KMS-11 (cell line): ENCODE measurements at regions not wholly inside any gene's neighbourhood (a gene's known extent, or its start where the extent isn't known, plus 50 kb on each side); places are given as distances from the start of the nearest gene placed in this dataset.

Experiments
- H2AFZ ChIP-seq: fragments of 200-600 bp; sonication (generic); 2 replicates; pipeline ENCODE4 v1.6.1; 2016; ENCODE audit warnings: antibody characterized with exemption, mixed run types, low read depth
- H3K27ac ChIP-seq: fragments of 200-600 bp; sonication (generic); 2 replicates; pipeline ENCODE4 v1.6.1; 2016; ENCODE audit warnings: mild to moderate bottlenecking, mixed run types
- H3K27me3 ChIP-seq: fragments of 200-600 bp; sonication (generic); 2 replicates; pipeline ENCODE4 v1.6.1; 2017; ENCODE audit warnings: mild to moderate bottlenecking, low read depth, mixed run types, moderate library complexity; ENCODE audit not compliant: insufficient read depth
- H3K36me3 ChIP-seq: fragments of 200-600 bp; sonication (generic); 2 replicates; pipeline ENCODE4 v1.6.1; 2017; ENCODE audit warnings: mild to moderate bottlenecking, mixed run types; ENCODE audit not compliant: insufficient read depth
- H3K4me1 ChIP-seq: fragments of 200-600 bp; sonication (generic); 2 replicates; pipeline ENCODE4 v1.6.1; 2016; ENCODE audit warnings: mild to moderate bottlenecking, low read depth, mixed run types; ENCODE audit not compliant: poor library complexity, severe bottlenecking
- H3K4me2 ChIP-seq: fragments of 200-600 bp; sonication (generic); 2 replicates; pipeline ENCODE4 v1.7.0; 2016; ENCODE audit warnings: mild to moderate bottlenecking, mixed run types
- H3K4me3 ChIP-seq: fragments of 200-600 bp; sonication (generic); IDR thresholded peaks from 2 replicates; pipeline ENCODE4 v1.6.1; 2017; ENCODE audit warnings: low read depth, low read length, mixed read lengths; ENCODE audit not compliant: insufficient read depth
- H3K79me2 ChIP-seq: fragments of 200-600 bp; sonication (generic); 2 replicates; pipeline ENCODE4 v1.6.1; 2016; ENCODE audit warnings: low read depth, mixed run types; ENCODE audit not compliant: insufficient read depth
- H3K9ac ChIP-seq: fragments of 200-600 bp; sonication (generic); 2 replicates; pipeline ENCODE4 v1.6.1; 2016; ENCODE audit warnings: mild to moderate bottlenecking, mixed run types
- H4K20me1 ChIP-seq: fragments of 200-600 bp; sonication (generic); 2 replicates; pipeline ENCODE4 v1.6.1; 2016; ENCODE audit warnings: mild to moderate bottlenecking, mixed run types; ENCODE audit not compliant: insufficient read depth
- TF ChIP-seq, protein P1 (sequence below): fragments of 200-600 bp; sonication (generic); conservative IDR thresholded peaks from 2 replicates; pipeline ENCODE4 v1.6.1; 2017; ENCODE audit warnings: low read depth, mild to moderate bottlenecking, antibody characterized with exemption, low read length, moderate library complexity, mixed read lengths

DNA sequence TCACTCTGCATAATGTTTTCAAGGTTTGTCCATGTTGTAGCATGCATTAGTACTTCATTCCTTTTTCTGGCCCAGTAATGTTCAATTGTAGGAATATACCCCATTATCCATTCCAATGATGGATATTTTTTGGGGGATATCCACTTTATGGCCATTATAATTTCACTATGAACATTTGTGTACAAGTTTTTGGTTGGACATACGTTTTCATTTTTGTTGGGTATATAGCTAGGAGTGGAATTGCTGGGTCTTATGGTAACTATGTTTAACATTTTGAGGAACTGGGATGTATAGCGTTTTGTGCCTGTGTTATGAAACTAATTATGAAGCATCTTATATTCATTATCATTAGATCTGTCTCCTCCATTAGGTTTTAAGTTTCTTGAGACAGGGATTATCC lies 191.6 kb downstream of the TM9SF2 start:
- no peak overlapping the region for H3K4me3 ChIP-seq
- H3K79me2 ChIP-seq, result no peaks in the 10 kb centered on the region
- no peak overlapping the region for H3K9ac ChIP-seq
- no peaks in the 10 kb centered on the region for H3K27me3 ChIP-seq
- no peaks in the 10 kb centered on the region for H3K36me3 ChIP-seq
- no peaks in the 10 kb centered on the region for H3K4me1 ChIP-seq
- H4K20me1 ChIP-seq, result no peaks in the 10 kb centered on the region
- no peak overlapping the region for H3K27ac ChIP-seq
- H2AFZ ChIP-seq, result no peak overlapping the region
- TF ChIP-seq, protein P1, sequence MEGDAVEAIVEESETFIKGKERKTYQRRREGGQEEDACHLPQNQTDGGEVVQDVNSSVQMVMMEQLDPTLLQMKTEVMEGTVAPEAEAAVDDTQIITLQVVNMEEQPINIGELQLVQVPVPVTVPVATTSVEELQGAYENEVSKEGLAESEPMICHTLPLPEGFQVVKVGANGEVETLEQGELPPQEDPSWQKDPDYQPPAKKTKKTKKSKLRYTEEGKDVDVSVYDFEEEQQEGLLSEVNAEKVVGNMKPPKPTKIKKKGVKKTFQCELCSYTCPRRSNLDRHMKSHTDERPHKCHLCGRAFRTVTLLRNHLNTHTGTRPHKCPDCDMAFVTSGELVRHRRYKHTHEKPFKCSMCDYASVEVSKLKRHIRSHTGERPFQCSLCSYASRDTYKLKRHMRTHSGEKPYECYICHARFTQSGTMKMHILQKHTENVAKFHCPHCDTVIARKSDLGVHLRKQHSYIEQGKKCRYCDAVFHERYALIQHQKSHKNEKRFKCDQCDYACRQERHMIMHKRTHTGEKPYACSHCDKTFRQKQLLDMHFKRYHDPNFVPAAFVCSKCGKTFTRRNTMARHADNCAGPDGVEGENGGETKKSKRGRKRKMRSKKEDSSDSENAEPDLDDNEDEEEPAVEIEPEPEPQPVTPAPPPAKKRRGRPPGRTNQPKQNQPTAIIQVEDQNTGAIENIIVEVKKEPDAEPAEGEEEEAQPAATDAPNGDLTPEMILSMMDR, result no peak
- no peak overlapping the region for H3K4me2 ChIP-seq

- Histone ChIP-seq H3K27me3 (no peaks in the 10 kb centered on the region), H3K4me1 (no peaks in the 10 kb centered on the region), H3K27ac (no peak overlapping the region), H3K79me2 (no peaks in the 10 kb centered on the region), H3K36me3 (no peaks in the 10 kb centered on the region), H2AFZ (no peak overlapping the region), H3K4me3 (no peak overlapping the region), H4K20me1 (no peaks in the 10 kb centered on the region), H3K4me2 (no peak overlapping the region), H3K9ac (no peak overlapping the region)
- TF ChIP-seq, protein P1, result no peak
Measured at GRCh38 chr13:99691552-99691951, 190.3 kb downstream of the TM9SF2 start.

GRCh38 chr13:99690426-99691174 lies 189.3 kb downstream of the TM9SF2 start:
- Histone ChIP-seq H3K36me3 (no peaks in the 10 kb centered on the region), H3K9ac (no peak overlapping the region), H3K27me3 (no peaks in the 10 kb centered on the region), H3K4me2 (no peak overlapping the region), H3K4me3 (no peak overlapping the region), H3K27ac (no peak overlapping the region), H3K79me2 (no peaks in the 10 kb centered on the region), H2AFZ (no peak overlapping the region), H4K20me1 (no peaks in the 10 kb centered on the region), H3K4me1 (no peaks in the 10 kb centered on the region)
- TF ChIP-seq, protein P1, result no peak

DNA sequence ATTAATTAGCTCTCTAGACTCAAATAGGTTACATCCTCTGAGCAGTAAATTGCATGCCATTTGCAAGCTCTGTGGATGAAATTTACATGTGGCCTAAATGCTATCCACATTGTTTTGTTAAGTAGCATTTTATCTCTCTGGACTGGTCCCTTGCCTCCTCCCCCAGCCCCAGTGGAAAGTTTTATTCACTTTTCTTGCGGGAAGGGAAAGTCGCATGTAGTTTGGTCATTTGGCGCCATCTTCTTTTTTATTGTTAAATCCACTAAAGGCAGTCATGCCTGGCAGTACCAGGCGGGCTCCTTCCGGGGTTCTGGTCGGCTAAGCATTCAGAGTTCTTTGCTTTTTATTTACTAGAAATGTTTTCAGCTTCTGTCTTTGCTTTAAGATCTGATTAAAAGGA lies 188.7 kb downstream of the TM9SF2 start:
- TF ChIP-seq, protein P1, result no peak
- H2AFZ ChIP-seq, result no peak overlapping the region
- no peaks in the 10 kb centered on the region for H3K4me1 ChIP-seq
- H3K4me3 ChIP-seq, result no peak overlapping the region
- H3K27me3 ChIP-seq, result no peaks in the 10 kb centered on the region
- no peaks in the 10 kb centered on the region for H4K20me1 ChIP-seq
- no peak overlapping the region for H3K9ac ChIP-seq
- no peak overlapping the region for H3K27ac ChIP-seq
- H3K79me2 ChIP-seq, result no peaks in the 10 kb centered on the region
- H3K36me3 ChIP-seq, result no peaks in the 10 kb centered on the region
- no peak overlapping the region for H3K4me2 ChIP-seq
